SK-N-DZ (cell line): ENCODE measurements at regions not wholly inside any gene's neighbourhood (a gene's known extent, or its start where the extent isn't known, plus 50 kb on each side); places are given as distances from the start of the nearest gene placed in this dataset.

Experiments used
- DNase-seq: peaks from one replicate; pipeline ENCODE4 v3.0.0-alpha.2; 2015; ENCODE audit warnings: low spot score

- no peak for DNase-seq
Observed at GRCh38 chr18:39051013-39051412, 1485.4 kb upstream of the CELF4 start.

- no peak for DNase-seq
Observed at GRCh38 chr18:39039813-39040212, 1474.2 kb upstream of the CELF4 start.

GRCh38 chr18:39037925-39038324 is 1472.3 kb upstream of the CELF4 start:
- no peak for DNase-seq

GRCh38 chr18:39033312-39033711 is 1467.7 kb upstream of the CELF4 start:
- DNase-seq: no peak

- DNase-seq: no peak
Observed at GRCh38 chr18:39031647-39032046, 1466.0 kb upstream of the CELF4 start.

- DNase-seq: no peak
Observed at GRCh38 chr18:39030124-39030655, 1464.6 kb upstream of the CELF4 start.

- DNase-seq: no peak
Observed at GRCh38 chr18:39025531-39025930, 1459.9 kb upstream of the CELF4 start.

GRCh38 chr18:39019989-39020388 is 1454.4 kb upstream of the CELF4 start:
- DNase-seq: no peak

- no peak for DNase-seq
Observed at GRCh38 chr18:39007031-39007902, 1441.7 kb upstream of the CELF4 start.

GRCh38 chr18:38996056-38996455 is 1430.5 kb upstream of the CELF4 start:
- DNase-seq: no peak

GRCh38 chr18:38993342-38993741 is 1427.7 kb upstream of the CELF4 start:
- DNase-seq: no peak

GRCh38 chr18:38984968-38985367 is 1419.4 kb upstream of the CELF4 start:
- no peak for DNase-seq

- no peak for DNase-seq
Observed at GRCh38 chr18:38982072-38982471, 1416.5 kb upstream of the CELF4 start.

GRCh38 chr18:38981389-38981788 is 1415.8 kb upstream of the CELF4 start:
- no peak for DNase-seq

GRCh38 chr18:38980420-38980819 is 1414.8 kb upstream of the CELF4 start:
- DNase-seq: no peak

GRCh38 chr18:38972571-38972970 is 1407.0 kb upstream of the CELF4 start:
- DNase-seq: no peak

- no peak for DNase-seq
Observed at GRCh38 chr18:38971881-38972280, 1406.3 kb upstream of the CELF4 start.

GRCh38 chr18:38966841-38967240 is 1401.2 kb upstream of the CELF4 start:
- DNase-seq: no peak

- DNase-seq: no peak
Observed at GRCh38 chr18:38963943-38964660, 1398.5 kb upstream of the CELF4 start.

- no peak for DNase-seq
Observed at GRCh38 chr18:38961880-38962279, 1396.3 kb upstream of the CELF4 start.

GRCh38 chr18:38957736-38958135 is 1392.1 kb upstream of the CELF4 start:
- no peak for DNase-seq

GRCh38 chr18:38956068-38956467 is 1390.5 kb upstream of the CELF4 start:
- no peak for DNase-seq

- DNase-seq: no peak
Observed at GRCh38 chr18:38951633-38952032, 1386.0 kb upstream of the CELF4 start.
